Activated CD4-positive, alpha-beta T cell treated with anti-CD3 and anti-CD28 coated beads, Interleukin-2, amount 10 ng/mL, durations not matched to agents 24 days and 14 days (primary cell): ENCODE measurements at regions not wholly inside any gene's neighbourhood (a gene's known extent, or its start where the extent isn't known, plus 50 kb on each side); places are given as distances from the start of the nearest gene placed in this dataset.
"Not testable (repeated sequence)": the region's sequence is repeated elsewhere in the genome, so short reads cannot be mapped to it uniquely, and the experiment has no call there.

Source experiments
- DNase-seq: peaks from one replicate; pipeline ENCODE4 v3.0.0; 2022
- H3K27ac Mint-ChIP-seq: one replicate; pipeline ENCODE4 v1.8.0; 2022; ENCODE audit warnings: mild to moderate bottlenecking, mixed read lengths
- H3K27me3 Mint-ChIP-seq: one replicate; pipeline ENCODE4 v1.8.0; 2022; ENCODE audit warnings: mixed read lengths
- H3K36me3 Mint-ChIP-seq: one replicate; pipeline ENCODE4 v1.8.0; 2022; ENCODE audit warnings: low read depth, mild to moderate bottlenecking, mixed read lengths
- H3K4me1 Mint-ChIP-seq: one replicate; pipeline ENCODE4 v1.8.0; 2021; ENCODE audit warnings: mixed read lengths
- H3K4me3 Mint-ChIP-seq: one replicate; pipeline ENCODE4 v1.8.0; 2022; ENCODE audit warnings: mild to moderate bottlenecking, moderate library complexity, mixed read lengths
- H3K9me3 Mint-ChIP-seq: one replicate; pipeline ENCODE4 v1.8.0; 2021; ENCODE audit warnings: mixed read lengths
- intact Hi-C: fragments of 100-400 bp; cut with micrococcal nuclease; formaldehyde crosslinking; loops from one replicate; pipeline ENCODE4 v1.15.1; 2023

GRCh38 chr18:51248685-51249084, 51.2 kb upstream of the MEX3C start:
- Mint-ChIP-seq H3K4me3 (no peak overlapping the region), H3K9me3 (peaks cover 13% of the 10 kb centered on the region), H3K36me3 (no peaks in the 10 kb centered on the region), H3K27ac (no peak overlapping the region), H3K27me3 (peaks cover 4% of the 10 kb centered on the region), H3K4me1 (no peaks in the 10 kb centered on the region)
- intact Hi-C loops: no loop called here
- DNase-seq: no peak

GRCh38 chr18:51250006-51250405, 52.5 kb upstream of the MEX3C start:
- H3K27ac Mint-ChIP-seq: no peak overlapping the region
- no peaks in the 10 kb centered on the region for H3K36me3 Mint-ChIP-seq
- H3K27me3 Mint-ChIP-seq: peaks cover 4% of the 10 kb centered on the region
- peaks cover 12% of the 10 kb centered on the region for H3K9me3 Mint-ChIP-seq
- no peak for DNase-seq
- intact Hi-C loops: no loop called here
- no peaks in the 10 kb centered on the region for H3K4me1 Mint-ChIP-seq
- H3K4me3 Mint-ChIP-seq: no peak overlapping the region

- peaks cover 8% of the 10 kb centered on the region for H3K9me3 Mint-ChIP-seq
- H3K27me3 Mint-ChIP-seq: peaks cover 4% of the 10 kb centered on the region
- intact Hi-C loops: no loop called here
- H3K4me3 Mint-ChIP-seq: no peak overlapping the region
- H3K27ac Mint-ChIP-seq: no peak overlapping the region
- H3K4me1 Mint-ChIP-seq: no peaks in the 10 kb centered on the region
- no peak for DNase-seq
- no peaks in the 10 kb centered on the region for H3K36me3 Mint-ChIP-seq
Observed at GRCh38 chr18:51250458-51251024, 53.1 kb upstream of the MEX3C start.

- no peaks in the 10 kb centered on the region for H3K36me3 Mint-ChIP-seq
- H3K4me1 Mint-ChIP-seq: no peaks in the 10 kb centered on the region
- H3K27me3 Mint-ChIP-seq: peaks cover 4% of the 10 kb centered on the region
- H3K27ac Mint-ChIP-seq: no peak overlapping the region
- H3K9me3 Mint-ChIP-seq: peaks cover 8% of the 10 kb centered on the region
- no peak overlapping the region for H3K4me3 Mint-ChIP-seq
- no peak for DNase-seq
- intact Hi-C loops: no loop called here
Observed at GRCh38 chr18:51251625-51252024, 54.1 kb upstream of the MEX3C start.

GRCh38 chr18:51253476-51253875, 56.0 kb upstream of the MEX3C start:
- DNase-seq: no peak
- Mint-ChIP-seq H3K4me1 (no peaks in the 10 kb centered on the region), H3K27ac (no peak overlapping the region), H3K4me3 (no peak overlapping the region), H3K27me3 (peaks cover 12% of the 10 kb centered on the region), H3K36me3 (no peaks in the 10 kb centered on the region), H3K9me3 (peaks cover 8% of the 10 kb centered on the region)
- intact Hi-C loops: no loop called here

GRCh38 chr18:51255693-51256092, 58.2 kb upstream of the MEX3C start:
- Mint-ChIP-seq H3K27me3 (peaks cover 9% of the 10 kb centered on the region), H3K4me1 (no peaks in the 10 kb centered on the region), H3K4me3 (no peak overlapping the region), H3K9me3 (peaks cover 3% of the 10 kb centered on the region), H3K27ac (no peak overlapping the region), H3K36me3 (no peaks in the 10 kb centered on the region)
- no peak for DNase-seq
- intact Hi-C loops: no loop called here

GRCh38 chr18:51257150-51257549, 59.7 kb upstream of the MEX3C start:
- H3K9me3 Mint-ChIP-seq: peaks cover 3% of the 10 kb centered on the region
- H3K4me3 Mint-ChIP-seq: no peak overlapping the region
- no peak overlapping the region for H3K27ac Mint-ChIP-seq
- intact Hi-C loops: no loop called here
- H3K4me1 Mint-ChIP-seq: no peaks in the 10 kb centered on the region
- DNase-seq: no peak
- H3K36me3 Mint-ChIP-seq: no peaks in the 10 kb centered on the region
- H3K27me3 Mint-ChIP-seq: peaks cover 8% of the 10 kb centered on the region

- Mint-ChIP-seq H3K27ac (no peak overlapping the region), H3K27me3 (peaks cover 9% of the 10 kb centered on the region), H3K4me3 (no peak overlapping the region), H3K9me3 (peaks cover 3% of the 10 kb centered on the region), H3K36me3 (no peaks in the 10 kb centered on the region), H3K4me1 (no peaks in the 10 kb centered on the region)
- intact Hi-C loops: no loop called here
- no peak for DNase-seq
Observed at GRCh38 chr18:51260118-51260517, 62.6 kb upstream of the MEX3C start.

- H3K36me3 Mint-ChIP-seq, H3K4me3 Mint-ChIP-seq, intact Hi-C loops, DNase-seq, H3K4me1 Mint-ChIP-seq, H3K27me3 Mint-ChIP-seq, H3K9me3 Mint-ChIP-seq, H3K27ac Mint-ChIP-seq: not testable (repeated sequence)
Observed at GRCh38 chr18:51266077-51266476, 68.6 kb upstream of the MEX3C start.

- Mint-ChIP-seq H3K27me3 (peaks cover 8% of the 10 kb centered on the region), H3K36me3 (no peaks in the 10 kb centered on the region), H3K4me1 (no peaks in the 10 kb centered on the region), H3K27ac (no peak overlapping the region), H3K4me3 (no peak overlapping the region), H3K9me3 (peaks cover 6% of the 10 kb centered on the region)
- intact Hi-C loops: no loop called here
- DNase-seq: no peak
Observed at GRCh38 chr18:51266773-51267172, 69.3 kb upstream of the MEX3C start.

- intact Hi-C loops: no loop called here
- Mint-ChIP-seq H3K36me3 (no peaks in the 10 kb centered on the region), H3K4me3 (no peak overlapping the region), H3K4me1 (no peaks in the 10 kb centered on the region), H3K27ac (no peak overlapping the region), H3K27me3 (no peaks in the 10 kb centered on the region), H3K9me3 (peaks cover 6% of the 10 kb centered on the region)
- DNase-seq: no peak
Observed at GRCh38 chr18:51273437-51273836, 76.0 kb upstream of the MEX3C start.

- Mint-ChIP-seq H3K27ac (no peak overlapping the region), H3K4me3 (no peak overlapping the region), H3K27me3 (no peaks in the 10 kb centered on the region), H3K9me3 (peaks cover 6% of the 10 kb centered on the region), H3K4me1 (no peaks in the 10 kb centered on the region), H3K36me3 (no peaks in the 10 kb centered on the region)
- DNase-seq: no peak
- intact Hi-C loops: no loop called here
Observed at GRCh38 chr18:51275712-51276476, 78.4 kb upstream of the MEX3C start.

GRCh38 chr18:51278045-51278649, 80.7 kb upstream of the MEX3C start:
- Mint-ChIP-seq H3K36me3 (no peaks in the 10 kb centered on the region), H3K4me1 (no peaks in the 10 kb centered on the region), H3K27me3 (no peaks in the 10 kb centered on the region), H3K9me3 (no peaks in the 10 kb centered on the region), H3K4me3 (no peak overlapping the region), H3K27ac (no peak overlapping the region)
- intact Hi-C loops: no loop called here
- DNase-seq: peak; percentile 81

- no peak overlapping the region for H3K4me3 Mint-ChIP-seq
- no peaks in the 10 kb centered on the region for H3K27me3 Mint-ChIP-seq
- no peak overlapping the region for H3K27ac Mint-ChIP-seq
- H3K36me3 Mint-ChIP-seq: no peaks in the 10 kb centered on the region
- no peaks in the 10 kb centered on the region for H3K4me1 Mint-ChIP-seq
- H3K9me3 Mint-ChIP-seq: no peaks in the 10 kb centered on the region
- no peak for DNase-seq
- intact Hi-C loops: no loop called here
Observed at GRCh38 chr18:51279367-51279984, 82.0 kb upstream of the MEX3C start.
